Endodermal cell (in vitro differentiated cells): ENCODE measurements at regions not wholly inside any gene's neighbourhood (a gene's known extent, or its start where the extent isn't known, plus 50 kb on each side); places are given as distances from the start of the nearest gene placed in this dataset.
"Not testable (repeated sequence)": the region's sequence is repeated elsewhere in the genome, so short reads cannot be mapped to it uniquely, and the experiment has no call there.

ENCODE experiments used
- DNase-seq: peaks from one replicate; pipeline ENCODE4 v3.0.0-alpha.2; 2017
- H3K27ac ChIP-seq: 2 replicates; pipeline ENCODE4 v1.5.1; 2013; ENCODE audit warnings: mild to moderate bottlenecking, low read depth, low read length, moderate library complexity
- H3K27me3 ChIP-seq: 2 replicates; pipeline ENCODE4 v1.6.1; 2013; ENCODE audit warnings: mild to moderate bottlenecking, low read length, moderate library complexity; ENCODE audit not compliant: insufficient read depth, control insufficient read depth, poor library complexity, severe bottlenecking
- H3K36me3 ChIP-seq: 2 replicates; pipeline ENCODE4 v1.7.0; 2013; ENCODE audit warnings: mild to moderate bottlenecking, low read length, moderate library complexity; ENCODE audit not compliant: control insufficient read depth, insufficient read depth
- H3K4me1 ChIP-seq: one replicate; pipeline ENCODE4 v1.7.0; 2013; ENCODE audit warnings: low read length; ENCODE audit not compliant: control insufficient read depth, insufficient read depth
- H3K4me3 ChIP-seq: 2 replicates; pipeline ENCODE4 v1.5.1; 2013; ENCODE audit warnings: mild to moderate bottlenecking, low read length, moderate library complexity
- H3K9ac ChIP-seq: 2 replicates; pipeline ENCODE4 v1.6.1; 2013; ENCODE audit warnings: mild to moderate bottlenecking, low read length, moderate library complexity; ENCODE audit not compliant: poor library complexity, severe bottlenecking; ENCODE audit errors: extremely low read depth
- H3K9me3 ChIP-seq: 2 replicates; pipeline ENCODE4 v1.6.1; 2013; ENCODE audit warnings: mild to moderate bottlenecking, low read length, moderate library complexity; ENCODE audit not compliant: control insufficient read depth
- H3K27ac Mint-ChIP-seq: 2 replicates; pipeline ENCODE4 v1.8.0; 2020; ENCODE audit warnings: mixed read lengths
- H3K27me3 Mint-ChIP-seq: 2 replicates; pipeline ENCODE4 v1.8.0; 2021; ENCODE audit warnings: mild to moderate bottlenecking, mixed read lengths; ENCODE audit not compliant: insufficient read depth
- H3K36me3 Mint-ChIP-seq: 2 replicates; pipeline ENCODE4 v1.8.0; 2020; ENCODE audit warnings: low read depth, mixed read lengths
- H3K4me1 Mint-ChIP-seq: 2 replicates; pipeline ENCODE4 v1.8.0; 2020; ENCODE audit warnings: mixed read lengths
- H3K4me3 Mint-ChIP-seq: 2 replicates; pipeline ENCODE4 v1.8.0; 2020; ENCODE audit warnings: mild to moderate bottlenecking, moderate library complexity, mixed read lengths
- H3K9me3 Mint-ChIP-seq: 2 replicates; pipeline ENCODE4 v1.8.0; 2020; ENCODE audit warnings: mild to moderate bottlenecking, mixed read lengths
- CTCF ChIP-seq: fragments of 200-600 bp; sonication (generic); conservative IDR thresholded peaks from 2 replicates; pipeline ENCODE4 v1.5.0; 2021; ENCODE audit warnings: antibody characterized with exemption, mild to moderate bottlenecking
- WGBS, 2 experiments: methylation state at CpG; one replicate each; pipeline versions ENCODE4 v1.1.5 to v1.1.7; 2013; ENCODE audit warnings: missing lambda C conversion rate in 2 of 2, mixed read lengths in 1 of 2; ENCODE audit not compliant: insufficient coverage in 1 of 2, insufficient read length in 1 of 2; 5-methylcytosine and 5-hydroxymethylcytosine counted together

GRCh38 chr17:26962255-26963162, 331.4 kb upstream of the WSB1 start:
- Histone ChIP-seq H3K4me1 (no peaks in the 10 kb centered on the region), H3K27ac (no peak overlapping the region), H3K27me3 (no peaks in the 10 kb centered on the region), H3K9ac (no peak overlapping the region), H3K9me3 (peaks cover 26% of the 10 kb centered on the region), H3K4me3 (no peak overlapping the region), H3K36me3 (no peaks in the 10 kb centered on the region)
- no peak for TF ChIP-seq CTCF
- peaks cover 2% of the 10 kb centered on the region for H3K27me3 Mint-ChIP-seq
- no peaks in the 10 kb centered on the region for H3K4me1 Mint-ChIP-seq
- H3K9me3 Mint-ChIP-seq, result peaks cover 57% of the 10 kb centered on the region
- 84 to 86% methylated on average over 29 to 88 of the region's 91 CpGs for WGBS, 2 experiments
- no peak for DNase-seq
- H3K27ac Mint-ChIP-seq, result no peak overlapping the region
- H3K36me3 Mint-ChIP-seq, result peaks cover 2% of the 10 kb centered on the region
- H3K4me3 Mint-ChIP-seq, result no peak overlapping the region

GRCh38 chr17:26963163-26963503, 330.8 kb upstream of the WSB1 start:
- no peaks in the 10 kb centered on the region for H3K4me1 Mint-ChIP-seq
- no peak overlapping the region for H3K4me3 Mint-ChIP-seq
- no peak for TF ChIP-seq CTCF
- H3K27ac Mint-ChIP-seq, result no peak overlapping the region
- no peaks in the 10 kb centered on the region for H3K4me1 ChIP-seq
- peaks cover 2% of the 10 kb centered on the region for H3K27me3 Mint-ChIP-seq
- H3K9me3 ChIP-seq, result peaks cover 26% of the 10 kb centered on the region
- H3K27ac ChIP-seq, result no peak overlapping the region
- H3K9ac ChIP-seq, result no peak overlapping the region
- DNase-seq, result no peak
- peaks cover 2% of the 10 kb centered on the region for H3K36me3 Mint-ChIP-seq
- no peaks in the 10 kb centered on the region for H3K27me3 ChIP-seq
- no peak overlapping the region for H3K4me3 ChIP-seq
- 78 to 85% methylated on average over 6 to 26 of the region's 26 CpGs for whole genome bisulfite sequencing, 2 experiments
- no peaks in the 10 kb centered on the region for H3K36me3 ChIP-seq
- H3K9me3 Mint-ChIP-seq, result peaks cover 52% of the 10 kb centered on the region

DNA sequence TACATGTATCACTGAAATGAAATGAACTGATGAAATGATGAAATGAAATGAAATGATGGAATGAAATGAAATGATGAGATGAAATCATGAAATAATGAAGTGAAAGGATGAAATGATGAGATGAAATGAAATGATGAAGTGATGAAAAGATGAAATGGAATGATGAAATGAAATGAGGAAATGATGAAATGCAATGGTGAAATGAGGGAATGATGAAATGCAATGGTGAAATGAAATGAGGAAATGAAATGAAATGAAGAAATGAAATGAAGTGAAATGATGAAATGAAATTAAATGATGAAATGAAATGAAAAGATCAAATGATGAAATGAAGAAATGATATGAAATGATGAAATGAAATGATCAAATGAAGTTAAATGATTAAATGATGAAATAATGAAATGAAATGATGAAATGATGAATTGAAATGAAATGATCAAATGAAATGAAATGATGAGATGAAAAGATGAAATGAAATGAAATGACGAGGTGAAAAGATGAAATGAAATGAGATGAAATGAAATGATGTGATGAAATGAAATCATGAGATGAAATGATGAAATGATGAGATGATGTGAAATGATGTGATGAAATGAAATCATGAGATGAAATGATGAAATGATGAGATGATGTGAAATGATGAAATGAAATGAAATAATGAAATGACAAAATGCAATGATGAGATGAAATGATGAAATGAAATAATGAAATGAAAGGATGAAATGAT, 327.9 kb upstream of the WSB1 start:
- not testable (repeated sequence) for H3K4me1 Mint-ChIP-seq, H3K9ac ChIP-seq, H3K27me3 Mint-ChIP-seq, H3K27me3 ChIP-seq, H3K4me3 Mint-ChIP-seq, DNase-seq, H3K36me3 ChIP-seq, H3K27ac Mint-ChIP-seq, H3K27ac ChIP-seq, H3K36me3 Mint-ChIP-seq, H3K4me1 ChIP-seq
- peaks cover 52% of the 10 kb centered on the region for H3K9me3 Mint-ChIP-seq
- H3K9me3 ChIP-seq, result peaks cover 32% of the 10 kb centered on the region
- WGBS, 2 experiments, result 68 to 76% methylated on average over 1 of the region's 1 CpG
- peak overlapping the region; percentile 51 for H3K4me3 ChIP-seq

GRCh38 chr17:26966625-26967179, 327.2 kb upstream of the WSB1 start:
- 48 to 54% methylated on average over 2 of the region's 2 CpGs for WGBS, 2 experiments
- H3K9me3 ChIP-seq, result peaks cover 30% of the 10 kb centered on the region
- not testable (repeated sequence) for H3K27me3 ChIP-seq, H3K4me1 Mint-ChIP-seq, H3K4me3 ChIP-seq, H3K9ac ChIP-seq, DNase-seq, H3K36me3 ChIP-seq, H3K27me3 Mint-ChIP-seq, H3K4me3 Mint-ChIP-seq, H3K36me3 Mint-ChIP-seq, H3K27ac ChIP-seq, H3K27ac Mint-ChIP-seq, H3K4me1 ChIP-seq
- H3K9me3 Mint-ChIP-seq, result peaks cover 52% of the 10 kb centered on the region

GRCh38 chr17:26981845-26982425, 312.0 kb upstream of the WSB1 start:
- H3K4me1 Mint-ChIP-seq, H3K36me3 Mint-ChIP-seq: not testable (repeated sequence)
- H3K9me3 Mint-ChIP-seq, result peaks cover 79% of the 10 kb centered on the region

More at GRCh38 chr17:26981845-26982425, 312.0 kb upstream of the WSB1 start:
- H3K4me1 ChIP-seq, H3K27ac Mint-ChIP-seq, DNase-seq, H3K36me3 ChIP-seq, H3K4me3 Mint-ChIP-seq, H3K9ac ChIP-seq, H3K27ac ChIP-seq, H3K27me3 Mint-ChIP-seq, H3K27me3 ChIP-seq, H3K4me3 ChIP-seq: not testable (repeated sequence)
- 91 to 94% methylated on average over 18 to 30 of the region's 30 CpGs for WGBS, 2 experiments
- H3K9me3 ChIP-seq, result peaks cover 14% of the 10 kb centered on the region
